ENCODE measurements at regions not wholly inside any gene's neighbourhood (a gene's known extent, or its start where the extent isn't known, plus 50 kb on each side); places are given as distances from the start of the nearest gene placed in this dataset.

DNA sequence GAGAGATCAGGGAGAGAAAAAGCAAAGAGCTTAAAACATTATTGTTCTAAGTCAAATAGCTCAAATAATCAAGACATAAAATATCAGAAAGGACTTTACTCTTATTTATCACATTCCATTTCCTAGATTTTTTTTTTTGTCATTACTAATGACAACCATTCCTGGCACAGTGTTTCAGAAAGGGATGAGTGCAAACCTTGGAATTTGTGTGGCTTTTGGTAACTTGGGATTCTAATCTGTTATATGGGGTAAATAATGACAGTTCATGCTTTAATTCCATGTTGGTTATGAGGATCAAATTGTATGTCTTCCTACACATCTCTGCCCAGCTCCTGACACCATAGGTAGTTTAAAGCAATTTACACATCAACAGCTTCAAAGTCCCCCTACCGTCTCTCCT, 358.4 kb upstream of the ADGRL4 start:
- no peak overlapping the region for H3K4me3 ChIP-seq (ENCODE audit: extremely low read depth in 1 of 4, insufficient read depth in 2 of 4, low read depth in 3 of 4, low read length in 4 of 4)
- POLR2A ChIA-PET (ENCODE audit: partially characterized antibody): interaction anchor here (0.6 kb wide), 1 partner anchor 38 kb away, joined by 4 read pairs; no protein-coding TSS in a partner anchor
- H3K4me1 ChIP-seq (replicated peaks in 1 of 4; ENCODE audit: control insufficient read depth in 3 of 4, insufficient read depth in 4 of 4, low read length in 3 of 4): peaks cover 0 to 5% (median 0%) of the 10 kb centered on the region in 4 experiments; a peak in 1 of 7 replicates
- no peak overlapping the region for H4K5ac ChIP-seq (ENCODE audit: insufficient read length, low read depth, low read length)
- H2BK5ac ChIP-seq (ENCODE audit: low read depth, low read length): no peak overlapping the region
- H3K23ac ChIP-seq (ENCODE audit: insufficient read length): no peak overlapping the region
- no peak overlapping the region for H3K56ac ChIP-seq (replicated peaks; ENCODE audit: insufficient read length, low read depth, low read length)
- no peak overlapping the region for H3K18ac ChIP-seq (ENCODE audit: extremely low read depth, low read length)
- H2BK12ac ChIP-seq (ENCODE audit: low read depth, low read length): no peak overlapping the region
- no peak overlapping the region for H4K91ac ChIP-seq (replicated peaks; ENCODE audit: insufficient read length, low read length)
- no peaks in the 10 kb centered on the region for H3K23me2 ChIP-seq (ENCODE audit: low read depth, low read length)
- WGBS, 2 experiments (ENCODE audit: extremely low coverage in 1 of 2, insufficient coverage in 1 of 2, insufficient read length in 1 of 2, insufficient replicate concordance in 2 of 2, low coverage in 1 of 2, low lambda C conversion rate in 2 of 2, missing lambda C conversion rate in 1 of 2): 50% methylated on average over 1 of the region's 1 CpG; no CpG with 5 or more reads in 1 of the 2 experiments
- no peak overlapping the region for H2BK15ac ChIP-seq (ENCODE audit: low read length)
- no peak overlapping the region for H3K27ac ChIP-seq (ENCODE audit: low read depth, low read length)
- no peak overlapping the region for H3K9ac ChIP-seq (replicated peaks in 1 of 4; ENCODE audit: extremely low read depth in 1 of 4, low read depth in 3 of 4, low read length in 3 of 4)
- H2AFZ ChIP-seq (ENCODE audit: low read length): no peak overlapping the region
- H3K14ac ChIP-seq (ENCODE audit: insufficient read length): no peak overlapping the region
- H3K36me3 ChIP-seq (ENCODE audit: control insufficient read depth in 2 of 4, insufficient read depth in 4 of 4, low read length in 3 of 4): no peaks in the 10 kb centered on the region
- no peak overlapping the region for H4K8ac ChIP-seq (ENCODE audit: extremely low read depth, insufficient read depth, low read length)
- H3K4me2 ChIP-seq (ENCODE audit: insufficient read depth in 1 of 2, low read depth in 2 of 2, low read length in 2 of 2): no peak overlapping the region
- H3K79me1 ChIP-seq (ENCODE audit: low read depth, low read length): no peaks in the 10 kb centered on the region
- H3K9me3 ChIP-seq (ENCODE audit: insufficient read depth in 2 of 2, low read depth in 1 of 2, low read length in 1 of 2): no peaks in the 10 kb centered on the region
- no peaks in the 10 kb centered on the region for H4K20me1 ChIP-seq (replicated peaks in 1 of 2; ENCODE audit: control insufficient read depth in 1 of 2, insufficient read depth in 2 of 2, low read length in 2 of 2)
- H3K4ac ChIP-seq (replicated peaks; ENCODE audit: insufficient read length, low read depth, low read length): no peak overlapping the region
- H2BK120ac ChIP-seq (replicated peaks; ENCODE audit: low read depth, low read length): no peak overlapping the region
- CTCF ChIA-PET (ENCODE audit: partially characterized antibody): interaction anchor here (1.0 to 5.7 kb wide), 2 partner anchors 13 to 449 kb away, joined by 3 to 38 read pairs; no protein-coding TSS in a partner anchor
- no peak overlapping the region for H2BK20ac ChIP-seq (ENCODE audit: low read length)
- no peak overlapping the region for H2AK5ac ChIP-seq (ENCODE audit: low read depth, low read length)
- no peaks in the 10 kb centered on the region for H3K79me2 ChIP-seq (ENCODE audit: control insufficient read depth in 1 of 2, insufficient read depth in 2 of 2, low read length in 2 of 2)
- FAIRE-seq (no peak), DNase-seq (ENCODE audit: low read depth in 1 of 2, low spot score in 2 of 2) (no peak)
- H3K27me3 ChIP-seq (replicated peaks in 1 of 4; ENCODE audit: control insufficient read depth in 3 of 4, extremely low read depth in 1 of 4, insufficient read depth in 3 of 4, low read length in 3 of 4): no peaks in the 10 kb centered on the region
- no peak for TF ChIP-seq EZH2 (IDR thresholded peaks at IDR 0.05; ENCODE audit: low read depth, low read length, severe bottlenecking)
- no peak for TF ChIP-seq MAFK (IDR thresholded peaks at IDR 0.05; ENCODE audit: low read depth, low read length)
- TF ChIP-seq SAP30 (IDR thresholded peaks at IDR 0.05; ENCODE audit: insufficient read depth, insufficient replicate concordance, low read length): no peak
- no peak for TF ChIP-seq POLR2A (IDR thresholded peaks at IDR 0.05; ENCODE audit: control extremely low read depth in 1 of 2, low read depth in 2 of 2, low read length in 2 of 2)
- TF ChIP-seq, protein P1, sequence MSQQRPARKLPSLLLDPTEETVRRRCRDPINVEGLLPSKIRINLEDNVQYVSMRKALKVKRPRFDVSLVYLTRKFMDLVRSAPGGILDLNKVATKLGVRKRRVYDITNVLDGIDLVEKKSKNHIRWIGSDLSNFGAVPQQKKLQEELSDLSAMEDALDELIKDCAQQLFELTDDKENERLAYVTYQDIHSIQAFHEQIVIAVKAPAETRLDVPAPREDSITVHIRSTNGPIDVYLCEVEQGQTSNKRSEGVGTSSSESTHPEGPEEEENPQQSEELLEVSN (IDR thresholded peaks at IDR 0.05): no peak
- no peak for TF ChIP-seq SIRT6 (IDR thresholded peaks at IDR 0.05; ENCODE audit: low read length)
- no peak for TF ChIP-seq EP300 (IDR thresholded peaks at IDR 0.05; ENCODE audit: borderline replicate concordance in 1 of 2, low read depth in 2 of 2, low read length in 2 of 2)
- no peak for TF ChIP-seq CHD1 (IDR thresholded peaks at IDR 0.05; ENCODE audit: low read depth, low read length)

All from H1 (cell line).